ENCODE measurements at regions not wholly inside any gene's neighbourhood (a gene's known extent, or its start where the extent isn't known, plus 50 kb on each side); places are given as distances from the start of the nearest gene placed in this dataset.
A peak's percentile ranks its signal among the peaks of the same experiment; 100 is the strongest.
"Not testable (repeated sequence)": the region's sequence is repeated elsewhere in the genome, so short reads cannot be mapped to it uniquely, and the experiment has no call there.

GRCh38 chr5:38790268-38790667, 55.5 kb upstream of the OSMR start:
- H3K4me1 ChIP-seq, result peaks cover 0 to 2% (median 0%) of the 10 kb centered on the region in 4 donors
- no peaks in the 10 kb centered on the region for H3K9me3 ChIP-seq
- intact Hi-C loops (cut with DNase I; ENCODE audit: low total_unique reads), result no loop called here
- no peaks in the 10 kb centered on the region for H3K27me3 ChIP-seq
- no peak overlapping the region for H3K4me3 ChIP-seq
- H3K27ac ChIP-seq, result no peak overlapping the region
- no peak for TF ChIP-seq CTCF (IDR thresholded peaks at IDR 0.05)
- no peaks in the 10 kb centered on the region for H3K36me3 ChIP-seq
- DNase-seq, result no peak

- H3K36me3 ChIP-seq, result no peaks in the 10 kb centered on the region
- H3K9me3 ChIP-seq, result no peaks in the 10 kb centered on the region
- no peak for DNase-seq
- H3K4me3 ChIP-seq, result no peak overlapping the region
- TF ChIP-seq CTCF (IDR thresholded peaks at IDR 0.05), result no peak
- no peak overlapping the region for H3K27ac ChIP-seq
- intact Hi-C loops (cut with DNase I; ENCODE audit: low total_unique reads), result no loop called here
- H3K27me3 ChIP-seq, result no peaks in the 10 kb centered on the region
- H3K4me1 ChIP-seq, result peaks cover 0 to 8% (median 0%) of the 10 kb centered on the region in 4 donors
Measured at GRCh38 chr5:38790891-38791290, 54.9 kb upstream of the OSMR start.

- no peaks in the 10 kb centered on the region for H3K27me3 ChIP-seq
- no peaks in the 10 kb centered on the region for H3K36me3 ChIP-seq
- H3K4me3 ChIP-seq, result no peak overlapping the region
- H3K4me1 ChIP-seq, result peaks cover 0 to 16% (median 3%) of the 10 kb centered on the region in 4 donors
- DNase-seq, result no peak
- no peak overlapping the region for H3K27ac ChIP-seq
- no peaks in the 10 kb centered on the region for H3K9me3 ChIP-seq
- intact Hi-C loops (cut with DNase I; ENCODE audit: low total_unique reads), result no loop called here
- no peak for TF ChIP-seq CTCF (IDR thresholded peaks at IDR 0.05)
Measured at GRCh38 chr5:38793099-38793498, 52.7 kb upstream of the OSMR start.

- peaks cover 0 to 16% (median 3%) of the 10 kb centered on the region in 4 donors for H3K4me1 ChIP-seq
- H3K27me3 ChIP-seq; H3K27ac ChIP-seq; DNase-seq; intact Hi-C loops (cut with DNase I; ENCODE audit: low total_unique reads); H3K36me3 ChIP-seq; H3K9me3 ChIP-seq; H3K4me3 ChIP-seq: not testable (repeated sequence)
Measured at GRCh38 chr5:38794037-38794436, 51.8 kb upstream of the OSMR start.

GRCh38 chr5:38794986-38795385, 50.8 kb upstream of the OSMR start:
- Histone ChIP-seq H3K4me1 (peaks cover 0 to 20% (median 3%) of the 10 kb centered on the region in 4 donors), H3K9me3 (no peaks in the 10 kb centered on the region), H3K4me3 (no peak overlapping the region), H3K27me3 (no peaks in the 10 kb centered on the region), H3K36me3 (no peaks in the 10 kb centered on the region), H3K27ac (no peak overlapping the region)
- intact Hi-C loops (cut with DNase I; ENCODE audit: low total_unique reads), result no loop called here
- TF ChIP-seq CTCF (IDR thresholded peaks at IDR 0.05), result no peak
- no peak for DNase-seq

GRCh38 chr5:38795986-38796741, 49.6 kb upstream of the OSMR start:
- Histone ChIP-seq H3K36me3 (no peaks in the 10 kb centered on the region), H3K27me3 (no peaks in the 10 kb centered on the region), H3K4me3 (no peak overlapping the region), H3K4me1 (peaks cover 0 to 31% (median 11%) of the 10 kb centered on the region in 4 donors), H3K27ac (peak overlapping the region; percentile 45 to 54), H3K9me3 (no peaks in the 10 kb centered on the region)
- intact Hi-C loops (cut with DNase I; ENCODE audit: low total_unique reads), result no loop called here
- no peak for TF ChIP-seq CTCF (IDR thresholded peaks at IDR 0.05)
- DNase-seq, result peak; percentile 87 to 90

Data from tibial artery (tissue), 4 donors.